GM12891 (cell line): ENCODE measurements at regions not wholly inside any gene's neighbourhood (a gene's known extent, or its start where the extent isn't known, plus 50 kb on each side); places are given as distances from the start of the nearest gene placed in this dataset.

Experiments
- POLR2A ChIP-seq: IDR thresholded peaks from 2 replicates; pipeline ENCODE4 v1.6.1; 2011; ENCODE audit warnings: low read depth, low read length, control low read depth
- POLR2AphosphoS5 ChIP-seq: IDR thresholded peaks from 2 replicates; pipeline ENCODE4 v1.6.1; 2011; ENCODE audit warnings: low read depth, low read length, control low read depth

GRCh38 chrX:40170830-40171512 is 73.2 kb upstream of the BCOR start:
- TF ChIP-seq POLR2A = no peak
- no peak for TF ChIP-seq POLR2AphosphoS5
